ENCODE measurements at regions not wholly inside any gene's neighbourhood (a gene's known extent, or its start where the extent isn't known, plus 50 kb on each side); places are given as distances from the start of the nearest gene placed in this dataset.

DNA sequence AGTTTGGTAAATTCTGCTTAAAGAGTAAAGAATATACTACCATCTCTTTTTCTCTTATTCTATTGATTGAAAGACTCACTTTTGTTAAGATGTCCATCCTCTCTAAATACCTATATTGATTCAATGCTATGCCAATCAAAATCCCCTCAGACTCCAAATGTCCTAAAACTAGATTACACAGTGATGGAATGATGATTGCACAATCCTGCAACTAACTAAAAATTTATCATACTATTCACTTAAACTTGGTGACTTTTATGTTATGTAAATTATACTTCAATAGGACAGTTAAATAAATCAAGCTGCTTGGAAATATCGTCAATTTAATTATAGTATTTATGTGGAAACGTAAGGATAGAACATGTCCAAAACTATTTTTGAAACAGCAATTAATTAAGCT lies 2765.1 kb upstream of the PCDH20 start:
- no peak for TF ChIP-seq JUN (IDR thresholded peaks at IDR 0.05; ENCODE audit: borderline replicate concordance, insufficient read depth, insufficient read length, low read depth)
- no peak for TF ChIP-seq CTCF (IDR thresholded peaks at IDR 0.05; ENCODE audit: extremely low read depth in 1 of 2, insufficient read depth in 1 of 2, low read depth in 1 of 2, low read length in 2 of 2)
- TF ChIP-seq POLR2AphosphoS5 (IDR thresholded peaks at IDR 0.05; ENCODE audit: insufficient read depth, low read depth, low read length) = no peak
- no peak for TF ChIP-seq MYC (IDR thresholded peaks at IDR 0.05; ENCODE audit: low read depth, low read length)
- TF ChIP-seq FOS (IDR thresholded peaks at IDR 0.05; ENCODE audit: borderline replicate concordance, insufficient read depth, low read length) = no peak
- TF ChIP-seq, protein P1, sequence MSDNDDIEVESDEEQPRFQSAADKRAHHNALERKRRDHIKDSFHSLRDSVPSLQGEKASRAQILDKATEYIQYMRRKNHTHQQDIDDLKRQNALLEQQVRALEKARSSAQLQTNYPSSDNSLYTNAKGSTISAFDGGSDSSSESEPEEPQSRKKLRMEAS (IDR thresholded peaks at IDR 0.05; ENCODE audit: insufficient read depth, insufficient read length) = no peak
- no peak for TF ChIP-seq POLR2A (IDR thresholded peaks at IDR 0.05; ENCODE audit: low read depth, low read length)
- no peak for TF ChIP-seq GATA2 (IDR thresholded peaks at IDR 0.05; ENCODE audit: insufficient read depth, insufficient read length, low read depth, low read length)
- no peak for TF ChIP-seq EZH2 (IDR thresholded peaks at IDR 0.05; ENCODE audit: borderline replicate concordance, low read depth, low read length, severe bottlenecking)
- no peaks in the 10 kb centered on the region for H3K27me3 ChIP-seq (ENCODE audit: control insufficient read depth in 2 of 2, insufficient read depth in 2 of 2, low read length in 2 of 2)
- no peaks in the 10 kb centered on the region for H3K36me3 ChIP-seq (ENCODE audit: control insufficient read depth in 2 of 2, extremely low read depth in 1 of 2, insufficient read depth in 2 of 2, low read length in 2 of 2)
- POLR2A ChIA-PET = no interaction called here
- no peak for FAIRE-seq
- H3K9me3 ChIP-seq (replicated peaks; ENCODE audit: control insufficient read depth, insufficient read depth, low read length) = no peaks in the 10 kb centered on the region
- H3K4me1 ChIP-seq (ENCODE audit: control insufficient read depth, extremely low read depth, insufficient read depth, low read length) = no peaks in the 10 kb centered on the region
- H3K79me2 ChIP-seq (ENCODE audit: control insufficient read depth, insufficient read depth, low read length) = no peaks in the 10 kb centered on the region
- H3K9ac ChIP-seq (replicated peaks; ENCODE audit: extremely low read depth, insufficient read depth, low read length) = no peak overlapping the region
- BruUV-seq (replicated peaks) = no TSS peak
- no peak overlapping the region for H3K4me2 ChIP-seq (ENCODE audit: insufficient read depth, low read length)
- H3K27ac ChIP-seq (ENCODE audit: insufficient read depth, low read depth, low read length) = no peak overlapping the region
- H3K4me3 ChIP-seq (replicated peaks in 1 of 3; ENCODE audit: insufficient read depth in 1 of 3, low read depth in 1 of 3, low read length in 3 of 3) = no peak overlapping the region
- DNase-seq (ENCODE audit: low read depth, low spot score) = no peak
- CTCF ChIA-PET = no interaction called here
- H2AFZ ChIP-seq (ENCODE audit: low read depth, low read length) = no peak overlapping the region
- no peaks in the 10 kb centered on the region for H3K9me1 ChIP-seq (replicated peaks; ENCODE audit: control insufficient read depth, extremely low read depth, insufficient read depth, low read length)
- dilution Hi-C loops (cut with MboI; ENCODE audit: extremely low pct_ligation_motif_present, low sequenced_read_pairs) (no loop called here), intact Hi-C loops (cut with micrococcal nuclease) (no loop called here)
- H4K20me1 ChIP-seq (replicated peaks; ENCODE audit: control insufficient read depth, extremely low read depth, insufficient read depth, low read length) = no peaks in the 10 kb centered on the region

Data from endothelial cell of umbilical vein (primary cell).